Peyer's patch (tissue), 4 donors: ENCODE measurements at regions not wholly inside any gene's neighbourhood (a gene's known extent, or its start where the extent isn't known, plus 50 kb on each side); places are given as distances from the start of the nearest gene placed in this dataset.
"Not testable (repeated sequence)": the region's sequence is repeated elsewhere in the genome, so short reads cannot be mapped to it uniquely, and the experiment has no call there.

Experiments used
- CTCF ChIP-seq, 6 experiments: fragments of 450-650 bp in 4 of 6; fragments of 200-600 bp in 2 of 6; sonication (generic) in 1 of 6; IDR thresholded peaks; one replicate each; pipeline ENCODE4 v1.5.1; 2017 to 2019; ENCODE audit warnings: antibody characterized with exemption in 6 of 6, mild to moderate bottlenecking in 3 of 6, moderate library complexity in 1 of 6
- POLR2A ChIP-seq, 2 donors: fragments of 450-650 bp; IDR thresholded peaks; one replicate each; pipeline ENCODE4 v1.5.1; 2017; ENCODE audit warnings: antibody characterized with exemption in 2 of 2, mild to moderate bottlenecking in 2 of 2, moderate library complexity in 2 of 2

- TF ChIP-seq POLR2A, CTCF (IDR thresholded peaks at IDR 0.05): not testable (repeated sequence)
Measured at GRCh38 chr6:40865259-40865658, 173.8 kb downstream of the UNC5CL start.
